ENCODE measurements at regions not wholly inside any gene's neighbourhood (a gene's known extent, or its start where the extent isn't known, plus 50 kb on each side); places are given as distances from the start of the nearest gene placed in this dataset.
"Not testable (repeated sequence)": the region's sequence is repeated elsewhere in the genome, so short reads cannot be mapped to it uniquely, and the experiment has no call there.

- no peak for DNase-seq (ENCODE audit: insufficient read length, low spot score)
- TF ChIP-seq, protein P1, sequence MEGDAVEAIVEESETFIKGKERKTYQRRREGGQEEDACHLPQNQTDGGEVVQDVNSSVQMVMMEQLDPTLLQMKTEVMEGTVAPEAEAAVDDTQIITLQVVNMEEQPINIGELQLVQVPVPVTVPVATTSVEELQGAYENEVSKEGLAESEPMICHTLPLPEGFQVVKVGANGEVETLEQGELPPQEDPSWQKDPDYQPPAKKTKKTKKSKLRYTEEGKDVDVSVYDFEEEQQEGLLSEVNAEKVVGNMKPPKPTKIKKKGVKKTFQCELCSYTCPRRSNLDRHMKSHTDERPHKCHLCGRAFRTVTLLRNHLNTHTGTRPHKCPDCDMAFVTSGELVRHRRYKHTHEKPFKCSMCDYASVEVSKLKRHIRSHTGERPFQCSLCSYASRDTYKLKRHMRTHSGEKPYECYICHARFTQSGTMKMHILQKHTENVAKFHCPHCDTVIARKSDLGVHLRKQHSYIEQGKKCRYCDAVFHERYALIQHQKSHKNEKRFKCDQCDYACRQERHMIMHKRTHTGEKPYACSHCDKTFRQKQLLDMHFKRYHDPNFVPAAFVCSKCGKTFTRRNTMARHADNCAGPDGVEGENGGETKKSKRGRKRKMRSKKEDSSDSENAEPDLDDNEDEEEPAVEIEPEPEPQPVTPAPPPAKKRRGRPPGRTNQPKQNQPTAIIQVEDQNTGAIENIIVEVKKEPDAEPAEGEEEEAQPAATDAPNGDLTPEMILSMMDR (IDR thresholded peaks at IDR 0.05; ENCODE audit: insufficient read depth, missing control alignments) = no peak
- no peak for FAIRE-seq
These were observed 276.4 kb downstream of the KCNRG start for GRCh38 chr13:50291611-50292010.

DNA sequence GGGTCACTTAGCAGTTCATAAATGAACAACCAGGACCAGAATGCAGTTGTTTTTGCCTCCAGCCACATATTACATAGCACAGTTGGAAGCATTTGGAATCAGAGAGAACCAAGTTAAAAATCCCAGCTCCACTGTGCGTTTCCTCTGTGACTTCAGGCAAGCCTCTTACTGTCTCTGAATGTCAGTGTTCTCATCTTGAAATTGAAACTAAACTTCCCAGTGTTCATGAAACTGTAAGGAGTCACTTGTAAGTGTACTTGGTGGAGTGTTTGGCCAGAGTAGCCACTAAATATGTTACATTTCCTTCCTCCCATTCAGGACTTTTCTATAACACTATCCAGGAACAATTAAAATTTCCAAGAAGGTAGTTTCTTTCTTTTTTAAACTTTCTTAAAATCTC, 276.8 kb downstream of the KCNRG start:
- TF ChIP-seq, protein P1 (IDR thresholded peaks at IDR 0.05; ENCODE audit: insufficient read depth, missing control alignments) = no peak
- FAIRE-seq = no peak
- no peak for DNase-seq (ENCODE audit: insufficient read length, low spot score)

GRCh38 chr13:50294425-50294824, 279.2 kb downstream of the KCNRG start:
- FAIRE-seq; DNase-seq (ENCODE audit: insufficient read length, low spot score): not testable (repeated sequence)

GRCh38 chr13:50299546-50300249, 284.5 kb downstream of the KCNRG start:
- no peak for DNase-seq (ENCODE audit: insufficient read length, low spot score)
- FAIRE-seq = no peak
- TF ChIP-seq, protein P1 (IDR thresholded peaks at IDR 0.05; ENCODE audit: insufficient read depth, missing control alignments) = no peak

GRCh38 chr13:50303963-50304721, 288.9 kb downstream of the KCNRG start:
- TF ChIP-seq, protein P1 (IDR thresholded peaks at IDR 0.05; ENCODE audit: insufficient read depth, missing control alignments) = no peak
- FAIRE-seq (peak; percentile 72), DNase-seq (ENCODE audit: insufficient read length, low spot score) (no peak)

DNA sequence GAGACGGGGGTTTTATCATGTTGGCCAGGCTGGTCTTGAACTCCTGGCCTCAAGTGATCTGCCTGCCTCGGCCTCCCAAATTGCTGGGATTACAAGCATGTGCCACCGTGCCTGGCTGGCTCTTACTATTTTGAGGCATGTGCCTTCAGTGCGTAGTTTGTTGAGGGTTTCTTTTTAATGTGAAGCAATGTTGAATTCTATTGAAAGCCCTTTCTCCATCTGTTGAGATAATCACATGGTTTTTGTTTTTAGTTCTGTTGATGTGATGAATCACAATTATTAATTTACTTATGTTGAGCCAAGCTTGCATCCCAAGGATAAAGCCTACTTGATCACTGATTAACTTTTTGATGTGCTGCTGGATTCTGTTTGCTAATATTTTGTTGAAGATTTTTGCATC, 290.9 kb downstream of the KCNRG start:
- TF ChIP-seq, protein P1 (IDR thresholded peaks at IDR 0.05; ENCODE audit: insufficient read depth, missing control alignments) = no peak
- peak; percentile 64 for FAIRE-seq

GRCh38 chr13:50309318-50309717, 294.1 kb downstream of the KCNRG start:
- no peak for FAIRE-seq

More for the DNA sequence above, 290.9 kb downstream of the KCNRG start:
- DNase-seq (ENCODE audit: insufficient read length, low spot score) = no peak

More at GRCh38 chr13:50309318-50309717, 294.1 kb downstream of the KCNRG start:
- TF ChIP-seq, protein P1 (IDR thresholded peaks at IDR 0.05; ENCODE audit: insufficient read depth, missing control alignments) = no peak
- DNase-seq (ENCODE audit: insufficient read length, low spot score) = no peak

All from D721Med (cell line).